Endothelial cell of umbilical vein (primary cell): ENCODE measurements at regions not wholly inside any gene's neighbourhood (a gene's known extent, or its start where the extent isn't known, plus 50 kb on each side); places are given as distances from the start of the nearest gene placed in this dataset.

Experiments
- BruUV-seq: library from RNA; stranded (reverse); fragments of 400-500 nt; replicated peaks from 2 replicates; lab custom pipeline; 2021; lab: Mats Ljungman, UMichigan
- CTCF ChIA-PET: fragments of 300-600, 350-600 bp; sonication (Branson Sonifier 250); formaldehyde crosslinking; loops from one replicate; lab custom pipeline; 2021; ENCODE audit warnings: antibody characterized with exemption, inconsistent platforms; lab: Charles Lee
- POLR2A ChIA-PET: fragments of 300-600, 350-600 bp; sonication (Branson Sonifier 250); formaldehyde crosslinking; loops from one replicate; lab custom pipeline; 2021; ENCODE audit warnings: antibody characterized with exemption, inconsistent platforms; lab: Charles Lee
- DNase-seq: peaks from one replicate; pipeline ENCODE4 v3.0.0-alpha.2; 2011; ENCODE audit warnings: low read depth, low spot score
- FAIRE-seq: peaks from 2 replicates; lab custom pipeline; 2011; peaks lifted over from hg19 to GRCh38; lab: Jason Lieb, UNC
- H2AFZ ChIP-seq: 2 replicates; pipeline ENCODE4 v1.6.0; 2012; ENCODE audit warnings: low read depth, low read length, control low read depth, inconsistent platforms
- H3K27ac ChIP-seq: 2 replicates; pipeline ENCODE4 v1.5.1; 2011; ENCODE audit warnings: low read depth, mild to moderate bottlenecking, control low read depth, low read length, moderate library complexity; ENCODE audit not compliant: insufficient read depth
- H3K27me3 ChIP-seq, 2 experiments: 2 replicates each; pipeline versions ENCODE4 v1.6.0 to v1.6.1; 2011; ENCODE audit warnings: low read length in 2 of 2, mixed read lengths in 1 of 2; ENCODE audit not compliant: control insufficient read depth in 2 of 2, insufficient read depth in 2 of 2
- H3K36me3 ChIP-seq, 2 experiments: 2 replicates in 1 of 2; 3 replicates in 1 of 2; pipeline ENCODE4 v1.5.1; 2011; ENCODE audit warnings: low read length in 2 of 2, mild to moderate bottlenecking in 1 of 2, moderate library complexity in 1 of 2; ENCODE audit not compliant: control insufficient read depth in 2 of 2, insufficient read depth in 2 of 2; ENCODE audit errors: extremely low read depth in 1 of 2
- H3K4me1 ChIP-seq: 3 replicates; pipeline ENCODE4 v1.5.1; 2011; ENCODE audit warnings: mild to moderate bottlenecking, low read length; ENCODE audit not compliant: control insufficient read depth, insufficient read depth; ENCODE audit errors: extremely low read depth
- H3K4me2 ChIP-seq: 2 replicates; pipeline ENCODE4 v1.6.1; 2011; ENCODE audit warnings: low read length, control low read depth, mixed read lengths; ENCODE audit not compliant: insufficient read depth
- H3K4me3 ChIP-seq, 3 experiments: fragments of 200-600 bp in 1 of 3; sonication (generic), shearing (Covaris generic) in 1 of 3; replicated peaks in 1 of 3; 2 replicates each; pipeline ENCODE4 v1.5.1; 2011 to 2016; ENCODE audit warnings: control low read depth in 3 of 3, low read length in 3 of 3, mild to moderate bottlenecking in 2 of 3, inconsistent platforms in 1 of 3, low read depth in 1 of 3, moderate library complexity in 1 of 3; ENCODE audit not compliant: insufficient read depth in 1 of 3
- H3K79me2 ChIP-seq: 2 replicates; pipeline ENCODE4 v1.6.0; 2012; ENCODE audit warnings: low read length, inconsistent platforms; ENCODE audit not compliant: control insufficient read depth, insufficient read depth
- H3K9ac ChIP-seq: replicated peaks from 2 replicates; pipeline ENCODE3; 2011; ENCODE audit warnings: low read length, control low read depth; ENCODE audit not compliant: insufficient read depth; ENCODE audit errors: extremely low read depth
- H3K9me1 ChIP-seq: replicated peaks from 3 replicates; pipeline ENCODE4 v1.6.0; 2011; ENCODE audit warnings: mild to moderate bottlenecking, low read length; ENCODE audit not compliant: control insufficient read depth, insufficient read depth; ENCODE audit errors: extremely low read depth
- H3K9me3 ChIP-seq: replicated peaks from 2 replicates; pipeline ENCODE4 v1.5.1; 2012; ENCODE audit warnings: low read length, inconsistent platforms; ENCODE audit not compliant: control insufficient read depth, insufficient read depth
- H4K20me1 ChIP-seq: replicated peaks from 2 replicates; pipeline ENCODE3; 2011; ENCODE audit warnings: mild to moderate bottlenecking, low read length; ENCODE audit not compliant: control insufficient read depth, insufficient read depth; ENCODE audit errors: extremely low read depth
- CTCF ChIP-seq, 2 donors: IDR thresholded peaks; 1 replicate in 1 of 2; 2 replicates in 1 of 2; pipeline ENCODE4 v1.5.1; 2011; ENCODE audit warnings: low read length in 2 of 2, mild to moderate bottlenecking in 2 of 2, moderate library complexity in 2 of 2, control low read depth in 1 of 2, inconsistent platforms in 1 of 2, low read depth in 1 of 2; ENCODE audit not compliant: insufficient read depth in 1 of 2; ENCODE audit errors: extremely low read depth in 1 of 2
- EZH2 ChIP-seq: IDR thresholded peaks from 2 replicates; pipeline ENCODE4 v1.6.1; 2012; ENCODE audit warnings: borderline replicate concordance, low read depth, mild to moderate bottlenecking, moderate library complexity, low read length, inconsistent platforms; ENCODE audit not compliant: severe bottlenecking
- FOS ChIP-seq: IDR thresholded peaks from 2 replicates; pipeline ENCODE4 v1.6.1; 2011; ENCODE audit warnings: mild to moderate bottlenecking, low read length, moderate library complexity, borderline replicate concordance; ENCODE audit not compliant: insufficient read depth
- GATA2 ChIP-seq: IDR thresholded peaks from 2 replicates; pipeline ENCODE4 v1.7.0; 2011; ENCODE audit warnings: low read depth, mild to moderate bottlenecking, moderate library complexity, mixed read lengths, low read length; ENCODE audit not compliant: insufficient read length, insufficient read depth
- JUN ChIP-seq: IDR thresholded peaks from 2 replicates; pipeline ENCODE4 v1.6.1; 2011; ENCODE audit warnings: borderline replicate concordance, low read depth; ENCODE audit not compliant: insufficient read length, insufficient read depth
- MAX ChIP-seq: IDR thresholded peaks from 2 replicates; pipeline ENCODE4 v1.6.1; 2011; ENCODE audit not compliant: insufficient read depth, insufficient read length
- MYC ChIP-seq: IDR thresholded peaks from one replicate; pipeline ENCODE4 v1.6.1; 2011; ENCODE audit warnings: mild to moderate bottlenecking, low read depth, low read length
- POLR2A ChIP-seq: IDR thresholded peaks from 2 replicates; pipeline ENCODE4 v1.6.1; 2012; ENCODE audit warnings: low read depth, mild to moderate bottlenecking, control low read depth, low read length
- POLR2AphosphoS5 ChIP-seq: IDR thresholded peaks from 2 replicates; pipeline ENCODE4 v1.6.1; 2012; ENCODE audit warnings: low read depth, mild to moderate bottlenecking, control low read depth, low read length, moderate library complexity; ENCODE audit not compliant: insufficient read depth
- dilution Hi-C: fragments of 300-500 bp; cut with MboI; formaldehyde crosslinking; loops from one replicate; pipeline ENCODE4 v1.15.0; 2019; ENCODE audit warnings: low sequenced_read_pairs; ENCODE audit not compliant: extremely low pct_ligation_motif_present
- intact Hi-C: fragments of 100-400 bp; cut with micrococcal nuclease; formaldehyde crosslinking; loops from one replicate; pipeline ENCODE4 v1.10.0; 2022

- CTCF ChIA-PET, result no interaction called here
- H3K4me1 ChIP-seq, result no peaks in the 10 kb centered on the region
- dilution Hi-C loops, result no loop called here
Measured at GRCh38 chr11:70739091-70739490, 340.8 kb downstream of the CTTN start.

GRCh38 chr11:70739811-70740487 lies 341.6 kb downstream of the CTTN start:
- dilution Hi-C loops (no loop called here), intact Hi-C loops (no loop called here)
- no peak for FAIRE-seq
- H4K20me1 ChIP-seq, result no peaks in the 10 kb centered on the region
- CTCF ChIA-PET, result no interaction called here
- no peak overlapping the region for H3K9ac ChIP-seq
- no peaks in the 10 kb centered on the region for H3K79me2 ChIP-seq
- no TSS peak for BruUV-seq
- H3K4me1 ChIP-seq, result no peaks in the 10 kb centered on the region
- H3K9me3 ChIP-seq, result peaks cover 3% of the 10 kb centered on the region
- no peak overlapping the region for H3K4me3 ChIP-seq
- H3K27me3 ChIP-seq, result no peaks in the 10 kb centered on the region
- POLR2A ChIA-PET, result no interaction called here
- DNase-seq, result no peak
- no peaks in the 10 kb centered on the region for H3K36me3 ChIP-seq
- no peaks in the 10 kb centered on the region for H3K9me1 ChIP-seq
- no peak overlapping the region for H3K4me2 ChIP-seq
- TF ChIP-seq FOS (no peak), GATA2 (no peak), MAX (no peak), POLR2A (no peak), JUN (no peak), MYC (no peak), POLR2AphosphoS5 (no peak), EZH2 (no peak), CTCF (IDR thresholded peaks at IDR 0.05; ENCODE audit: extremely low read depth in 1 of 2, insufficient read depth in 1 of 2, low read depth in 1 of 2, low read length in 2 of 2) (no peak)
- H2AFZ ChIP-seq, result no peak overlapping the region
- no peak overlapping the region for H3K27ac ChIP-seq

More at GRCh38 chr11:70739091-70739490, 340.8 kb downstream of the CTTN start:
- Histone ChIP-seq H2AFZ (no peak overlapping the region), H3K4me3 (no peak overlapping the region), H3K36me3 (no peaks in the 10 kb centered on the region), H3K27me3 (no peaks in the 10 kb centered on the region), H3K9me3 (peaks cover 3% of the 10 kb centered on the region), H3K27ac (no peak overlapping the region), H3K4me2 (no peak overlapping the region), H3K79me2 (no peaks in the 10 kb centered on the region), H4K20me1 (no peaks in the 10 kb centered on the region), H3K9ac (no peak overlapping the region), H3K9me1 (no peaks in the 10 kb centered on the region)
- no TSS peak for BruUV-seq
- POLR2A ChIA-PET, result no interaction called here
- no peak for DNase-seq
- TF ChIP-seq MYC (no peak), GATA2 (no peak), FOS (no peak), EZH2 (no peak), JUN (no peak), POLR2AphosphoS5 (no peak)
- intact Hi-C loops, result no loop called here
- no peak for FAIRE-seq
